A549 (cell line): ENCODE measurements at regions not wholly inside any gene's neighbourhood (a gene's known extent, or its start where the extent isn't known, plus 50 kb on each side); places are given as distances from the start of the nearest gene placed in this dataset.

Experiments
- CTCF ChIP-seq: fragments of >200 bp; sonication (Bioruptor Twin); formaldehyde crosslinking; IDR thresholded peaks from 3 replicates; pipeline ENCODE4 v1.5.1; 2016
- HOXB13 ChIP-seq: fragments of 250-450 bp; sonication (Bioruptor Pico); IDR thresholded peaks from 2 replicates; pipeline ENCODE4 v1.5.0; 2020; ENCODE audit warnings: low read depth, mild to moderate bottlenecking, moderate library complexity

GRCh38 chr5:173705512-173706044, 89.1 kb upstream of the BOD1 start:
- TF ChIP-seq HOXB13 (CRISPR knock-in tag) (no peak), CTCF (no peak)
